Stimulated activated CD8-positive, alpha-beta memory T cell treated with anti-CD3 and anti-CD28 coated beads, Interleukin-12 subunit alpha, Interleukin-12 subunit beta, amount 100 ng/mL, for 4 hours (primary cell): ENCODE measurements at regions not wholly inside any gene's neighbourhood (a gene's known extent, or its start where the extent isn't known, plus 50 kb on each side); places are given as distances from the start of the nearest gene placed in this dataset.
A peak's percentile ranks its signal among the peaks of the same experiment; 100 is the strongest.

Source experiments
- DNase-seq: peaks from one replicate; pipeline ENCODE4 v3.0.0-alpha.2; 2020; ENCODE audit warnings: low read depth

GRCh38 chr12:24723759-24724158, 225.1 kb downstream of the BCAT1 start:
- DNase-seq, result no peak

- DNase-seq, result no peak
These were observed 227.7 kb downstream of the BCAT1 start for GRCh38 chr12:24721191-24721590.

- peak; percentile 25 for DNase-seq
These were observed 229.6 kb downstream of the BCAT1 start for GRCh38 chr12:24719293-24719721.

GRCh38 chr12:24718617-24719016, 230.3 kb downstream of the BCAT1 start:
- DNase-seq, result no peak

- DNase-seq, result no peak
These were observed 234.7 kb downstream of the BCAT1 start for GRCh38 chr12:24714237-24714636.

- DNase-seq, result no peak
These were observed 237.6 kb downstream of the BCAT1 start for GRCh38 chr12:24711056-24712008.

GRCh38 chr12:24709216-24709615, 239.7 kb downstream of the BCAT1 start:
- no peak for DNase-seq

- no peak for DNase-seq
These were observed 240.2 kb downstream of the BCAT1 start for GRCh38 chr12:24708718-24709117.

GRCh38 chr12:24708043-24708442, 240.9 kb downstream of the BCAT1 start:
- DNase-seq, result no peak

- no peak for DNase-seq
These were observed 241.6 kb downstream of the BCAT1 start for GRCh38 chr12:24707334-24707733.

- no peak for DNase-seq
These were observed 243.1 kb downstream of the BCAT1 start for GRCh38 chr12:24705741-24706358.

GRCh38 chr12:24705216-24705615, 243.7 kb downstream of the BCAT1 start:
- no peak for DNase-seq

GRCh38 chr12:24701343-24701742, 247.6 kb downstream of the BCAT1 start:
- DNase-seq, result no peak

- no peak for DNase-seq
These were observed 249.9 kb downstream of the BCAT1 start for GRCh38 chr12:24698972-24699371.

GRCh38 chr12:24697769-24698168, 251.1 kb downstream of the BCAT1 start:
- DNase-seq, result no peak

GRCh38 chr12:24697295-24697694, 251.6 kb downstream of the BCAT1 start:
- DNase-seq, result no peak

GRCh38 chr12:24696800-24697199, 252.1 kb downstream of the BCAT1 start:
- no peak for DNase-seq

- DNase-seq, result no peak
These were observed 253.1 kb downstream of the BCAT1 start for GRCh38 chr12:24695657-24696329.

- DNase-seq, result no peak
These were observed 253.8 kb downstream of the BCAT1 start for GRCh38 chr12:24695103-24695502.

- DNase-seq, result no peak
These were observed 260.3 kb downstream of the BCAT1 start for GRCh38 chr12:24688601-24689000.

- no peak for DNase-seq
These were observed 267.3 kb downstream of the BCAT1 start for GRCh38 chr12:24681570-24681969.

- DNase-seq, result no peak
These were observed 269.8 kb downstream of the BCAT1 start for GRCh38 chr12:24679126-24679525.

- DNase-seq, result no peak
These were observed 270.5 kb downstream of the BCAT1 start for GRCh38 chr12:24678436-24678835.
